AG09309 (cell line): ENCODE measurements at regions not wholly inside any gene's neighbourhood (a gene's known extent, or its start where the extent isn't known, plus 50 kb on each side); places are given as distances from the start of the nearest gene placed in this dataset.

Experiments
- DNase-seq: peaks from one replicate; pipeline ENCODE4 v3.0.0-alpha.2; 2010; ENCODE audit warnings: low read depth
- H3K4me3 ChIP-seq: 2 replicates; pipeline ENCODE4 v1.5.1; 2011; ENCODE audit warnings: mild to moderate bottlenecking, low read depth, low read length, moderate library complexity; ENCODE audit not compliant: control insufficient read depth
- CTCF ChIP-seq: IDR thresholded peaks from 2 replicates; pipeline ENCODE4 v1.5.1; 2011; ENCODE audit warnings: mild to moderate bottlenecking, low read depth, low read length, inconsistent platforms; ENCODE audit not compliant: insufficient read depth, control insufficient read depth; ENCODE audit errors: missing control alignments

- TF ChIP-seq CTCF: no peak
- no peak for DNase-seq
Measured at GRCh38 chr3:135310317-135310716, 515.3 kb downstream of the EPHB1 start.

GRCh38 chr3:135311699-135312098 is 516.6 kb downstream of the EPHB1 start:
- no peak for DNase-seq
- no peak overlapping the region for H3K4me3 ChIP-seq
- TF ChIP-seq CTCF: no peak

More at GRCh38 chr3:135310317-135310716, 515.3 kb downstream of the EPHB1 start:
- no peak overlapping the region for H3K4me3 ChIP-seq

- no peak for DNase-seq
- no peak overlapping the region for H3K4me3 ChIP-seq
- TF ChIP-seq CTCF: no peak
Measured at GRCh38 chr3:135314237-135314636, 519.2 kb downstream of the EPHB1 start.

GRCh38 chr3:135324301-135324700 is 529.2 kb downstream of the EPHB1 start:
- no peak for TF ChIP-seq CTCF
- H3K4me3 ChIP-seq: no peak overlapping the region
- DNase-seq: no peak

GRCh38 chr3:135325096-135325495 is 530.0 kb downstream of the EPHB1 start:
- no peak for TF ChIP-seq CTCF
- DNase-seq: no peak
- H3K4me3 ChIP-seq: no peak overlapping the region

- H3K4me3 ChIP-seq: no peak overlapping the region
- DNase-seq: no peak
- no peak for TF ChIP-seq CTCF
Measured at GRCh38 chr3:135325726-135326235, 530.7 kb downstream of the EPHB1 start.

- H3K4me3 ChIP-seq: no peak overlapping the region
- DNase-seq: no peak
- no peak for TF ChIP-seq CTCF
Measured at GRCh38 chr3:135326851-135327250, 531.8 kb downstream of the EPHB1 start.
